GM19240 (cell line): ENCODE measurements at regions not wholly inside any gene's neighbourhood (a gene's known extent, or its start where the extent isn't known, plus 50 kb on each side); places are given as distances from the start of the nearest gene placed in this dataset.
"Not testable (repeated sequence)": the region's sequence is repeated elsewhere in the genome, so short reads cannot be mapped to it uniquely, and the experiment has no call there.

ENCODE experiments used
- DNase-seq: peaks from one replicate; pipeline ENCODE4 v3.0.0; 2011; ENCODE audit warnings: low spot score; ENCODE audit not compliant: insufficient read length

- DNase-seq, result no peak
Measured at GRCh38 chr1:60562740-60563139, 489.2 kb upstream of the C1orf87 start.

DNA sequence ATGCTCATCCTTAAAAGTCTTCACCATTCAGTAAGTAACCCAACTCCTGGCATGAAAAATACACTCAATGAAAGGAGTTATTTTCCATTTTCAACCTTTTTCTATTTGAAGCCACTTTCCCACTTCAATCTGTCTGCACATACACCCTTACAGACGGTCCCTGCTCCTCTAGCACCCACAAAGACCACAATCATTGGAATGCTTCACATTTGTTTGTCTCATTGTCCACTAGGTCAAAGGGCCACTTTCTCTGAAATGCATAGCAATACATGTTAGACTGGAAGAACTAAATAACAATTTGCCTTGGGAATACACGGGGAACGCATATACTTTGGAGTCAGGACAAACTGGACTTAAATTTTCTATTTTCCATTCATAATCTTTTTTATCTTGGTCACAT lies 487.1 kb upstream of the C1orf87 start:
- no peak for DNase-seq

- no peak for DNase-seq
Measured at GRCh38 chr1:60558236-60558635, 484.7 kb upstream of the C1orf87 start.

DNA sequence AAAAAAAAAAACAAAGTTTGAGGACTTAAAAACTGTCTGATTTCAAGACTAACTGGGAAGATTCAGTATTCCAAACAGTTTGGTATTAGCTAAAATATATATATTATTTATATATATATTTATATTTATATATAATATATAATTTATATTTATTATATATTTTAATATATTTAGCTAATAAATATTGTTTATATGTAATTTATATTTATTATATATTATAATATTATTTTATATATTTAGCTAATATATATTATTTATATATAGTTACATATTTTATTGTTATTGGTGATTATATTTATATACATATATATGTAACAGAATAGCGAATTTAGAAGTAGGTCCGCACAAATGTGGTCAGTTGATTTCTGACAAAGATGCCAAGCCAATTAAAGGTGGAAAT lies 480.2 kb upstream of the C1orf87 start:
- no peak for DNase-seq

GRCh38 chr1:60547821-60548220 lies 474.3 kb upstream of the C1orf87 start:
- no peak for DNase-seq

DNA sequence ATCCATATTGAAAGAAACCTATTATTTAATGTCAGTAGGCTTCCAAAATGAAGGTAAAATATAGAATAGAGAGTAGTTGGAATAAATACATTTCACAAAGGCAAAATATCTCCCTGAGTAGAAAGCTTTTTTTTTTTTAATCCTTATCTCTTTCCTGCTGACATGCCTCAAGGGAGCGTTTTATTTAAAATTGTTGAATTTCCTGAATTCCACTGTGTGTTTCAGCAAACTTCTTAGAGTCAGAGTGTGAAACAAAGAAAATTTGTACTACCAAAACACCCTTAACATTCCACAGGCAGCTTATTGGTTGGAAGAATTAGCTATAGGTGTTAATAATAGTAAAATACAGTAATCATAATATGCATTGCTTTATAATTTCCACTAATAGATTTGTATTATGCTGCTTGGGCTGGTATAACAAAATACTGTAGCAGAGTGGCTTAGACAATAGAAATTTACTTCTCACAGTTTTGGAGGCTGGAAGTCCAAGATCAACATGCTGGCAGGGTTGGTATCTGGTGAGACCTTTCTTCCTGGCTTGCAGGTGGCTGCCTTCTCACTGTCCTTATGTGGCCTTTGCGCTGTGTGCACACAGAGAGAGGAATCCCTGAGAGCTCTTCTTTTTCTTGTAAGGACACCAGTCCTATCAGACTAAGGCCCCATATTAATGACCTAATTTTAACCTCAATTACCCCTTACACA lies 468.4 kb upstream of the C1orf87 start:
- no peak for DNase-seq

GRCh38 chr1:60540141-60540540 lies 466.6 kb upstream of the C1orf87 start:
- no peak for DNase-seq

- DNase-seq, result no peak
Measured at GRCh38 chr1:60535713-60536112, 462.1 kb upstream of the C1orf87 start.

- no peak for DNase-seq
Measured at GRCh38 chr1:60527567-60527966, 454.0 kb upstream of the C1orf87 start.

GRCh38 chr1:60516996-60517395 lies 443.4 kb upstream of the C1orf87 start:
- DNase-seq, result no peak

DNA sequence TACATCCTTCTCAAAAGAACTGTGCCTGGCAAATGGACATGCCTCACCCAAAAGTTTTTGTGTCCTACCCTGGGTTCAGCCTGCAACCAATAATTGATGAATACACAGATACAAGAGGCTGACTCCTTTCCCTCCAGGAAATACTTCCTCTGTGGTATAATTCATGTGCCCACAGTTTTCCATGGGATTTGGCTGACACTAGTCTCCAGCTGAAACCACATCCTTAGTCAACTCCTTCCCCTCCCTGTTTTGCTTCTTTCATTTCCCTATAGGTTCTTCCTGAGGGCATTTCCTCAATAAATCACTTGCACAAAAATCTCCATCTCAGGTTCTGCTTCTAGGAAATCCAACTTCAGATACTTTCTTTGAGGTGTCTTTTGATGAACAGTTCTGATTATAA lies 436.6 kb upstream of the C1orf87 start:
- no peak for DNase-seq

GRCh38 chr1:60504206-60504840 lies 430.8 kb upstream of the C1orf87 start:
- DNase-seq, result no peak

- DNase-seq, result no peak
Measured at GRCh38 chr1:60503266-60503925, 429.8 kb upstream of the C1orf87 start.

GRCh38 chr1:60502506-60502905 lies 428.9 kb upstream of the C1orf87 start:
- DNase-seq, result no peak

DNA sequence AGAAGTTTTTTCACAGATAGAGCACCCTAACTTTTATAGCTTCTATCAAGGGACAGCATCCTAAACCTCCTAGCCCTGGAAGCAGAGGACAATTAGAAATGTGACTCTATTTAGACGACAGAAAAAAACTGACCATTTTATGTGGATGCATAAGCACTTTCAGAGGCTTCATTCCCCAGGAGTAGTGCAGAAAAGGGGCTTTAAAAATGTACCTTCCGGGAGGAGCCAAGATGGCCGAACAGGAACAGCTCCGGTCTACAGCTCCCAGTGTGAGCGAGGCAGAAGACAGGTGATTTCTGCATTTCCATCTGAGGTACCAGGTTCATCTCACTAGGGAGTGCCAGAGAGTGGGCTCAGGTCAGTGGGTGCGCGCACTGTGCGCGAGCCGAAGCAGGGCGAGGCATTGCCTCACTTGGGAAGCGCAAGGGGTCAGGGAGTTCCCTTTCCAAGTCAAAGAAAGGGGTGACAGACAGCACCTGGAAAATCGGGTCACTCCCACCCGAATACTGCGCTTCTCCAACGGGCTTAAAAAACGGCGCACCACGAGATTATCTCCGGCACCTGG lies 416.4 kb upstream of the C1orf87 start:
- DNase-seq, result not testable (repeated sequence)

DNA sequence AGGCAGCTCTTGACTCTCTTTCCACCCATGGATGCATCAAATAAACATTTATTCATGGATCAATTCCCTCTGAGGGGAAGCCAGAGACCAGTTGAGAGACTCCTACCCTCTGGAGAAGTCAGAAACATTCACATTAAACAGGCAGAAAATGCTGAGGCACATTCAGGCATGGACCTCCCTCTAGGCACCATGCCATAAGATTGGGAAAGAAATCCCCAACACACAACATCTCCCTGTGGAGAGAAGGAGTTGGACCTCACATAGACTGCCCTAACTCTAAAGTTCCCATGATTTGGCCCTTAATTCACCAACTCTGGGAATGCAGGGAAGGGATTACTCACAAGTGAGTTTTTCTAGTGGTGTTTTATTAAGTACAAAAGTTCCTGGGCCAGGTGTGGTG lies 415.3 kb upstream of the C1orf87 start:
- no peak for DNase-seq

DNA sequence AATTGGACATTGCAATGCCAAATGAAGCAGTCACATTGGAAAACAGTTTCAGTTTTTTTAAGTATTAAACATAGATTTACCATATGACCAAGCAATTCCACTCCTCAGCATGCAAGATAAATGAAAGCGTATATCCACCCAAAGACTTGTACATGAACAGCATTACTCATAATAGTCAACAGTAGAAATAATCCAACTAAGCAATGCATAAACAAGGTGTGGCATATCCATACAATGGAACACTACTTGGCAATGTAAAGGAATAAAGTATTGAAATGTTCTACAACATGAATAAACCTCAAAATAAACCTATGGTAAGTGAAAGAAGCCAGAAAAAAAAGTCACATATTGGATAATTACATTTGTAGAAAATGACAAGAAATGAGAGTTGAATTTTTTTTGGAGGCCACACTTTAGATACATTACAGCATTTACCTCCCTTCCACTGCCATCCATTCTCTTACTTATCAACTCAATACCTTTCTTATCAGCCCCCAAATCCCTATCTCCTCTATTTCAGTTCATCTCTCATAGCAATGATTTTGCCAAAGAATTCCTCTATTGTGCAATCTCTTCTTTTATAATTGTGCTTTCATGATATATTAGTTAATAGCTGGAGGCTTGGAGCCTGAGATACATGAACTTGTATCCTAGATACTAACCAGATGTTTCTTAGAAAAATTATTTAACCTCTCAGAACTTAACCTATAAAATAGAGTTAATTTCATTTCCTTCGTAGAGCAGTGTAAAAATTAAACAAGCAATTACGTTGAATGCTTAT lies 414.2 kb upstream of the C1orf87 start:
- DNase-seq, result no peak

- no peak for DNase-seq
Measured at GRCh38 chr1:60483509-60483908, 409.9 kb upstream of the C1orf87 start.

GRCh38 chr1:60470246-60470645 lies 396.7 kb upstream of the C1orf87 start:
- no peak for DNase-seq

DNA sequence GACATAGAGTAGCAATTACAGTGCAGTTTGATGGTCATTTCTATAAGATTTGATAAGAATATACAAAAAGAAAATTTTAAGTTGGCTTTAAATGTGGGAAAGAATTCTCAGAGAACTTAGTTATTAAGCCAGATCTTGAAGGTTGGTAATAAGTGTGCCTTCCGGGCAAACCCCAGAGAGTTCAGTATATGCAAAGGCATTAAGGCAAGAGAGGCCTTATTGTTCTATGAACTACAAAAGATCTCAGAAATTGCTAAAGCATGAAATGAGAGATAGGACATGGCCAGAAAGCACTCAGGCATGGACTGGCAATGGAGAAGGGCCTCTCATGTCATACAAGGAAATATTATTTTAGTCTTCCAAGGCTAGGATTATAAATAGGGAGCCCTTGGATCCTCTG lies 390.2 kb upstream of the C1orf87 start:
- DNase-seq, result no peak

GRCh38 chr1:60463146-60463545 lies 389.6 kb upstream of the C1orf87 start:
- no peak for DNase-seq
